ENCODE measurements at regions not wholly inside any gene's neighbourhood (a gene's known extent, or its start where the extent isn't known, plus 50 kb on each side); places are given as distances from the start of the nearest gene placed in this dataset.

GRCh38 chr7:84877943-84878570 lies 308.8 kb downstream of the SEMA3D start:
- no peaks in the 10 kb centered on the region for H3K27me3 ChIP-seq
- no peaks in the 10 kb centered on the region for H3K36me3 ChIP-seq (replicated peaks; ENCODE audit: insufficient read depth, low read depth)

GRCh38 chr7:84876061-84876821 lies 310.6 kb downstream of the SEMA3D start:
- WGBS (ENCODE audit: low lambda C conversion rate, missing lambda C conversion rate) = 94% methylated on average over 16 of the region's 16 CpGs
- Histone ChIP-seq H3K9me3 (ENCODE audit: low read depth) (no peaks in the 10 kb centered on the region), H3K27ac (no peak overlapping the region), H3K79me2 (no peaks in the 10 kb centered on the region), H3K4me1 (ENCODE audit: insufficient read depth) (no peaks in the 10 kb centered on the region), H4K20me1 (ENCODE audit: insufficient read depth, poor library complexity, severe bottlenecking) (no peaks in the 10 kb centered on the region), H3K4me2 (no peak overlapping the region), H3K4me3 (no peak overlapping the region), H3K27me3 (no peaks in the 10 kb centered on the region), H3K36me3 (replicated peaks; ENCODE audit: insufficient read depth, low read depth) (no peaks in the 10 kb centered on the region), H2AFZ (no peak overlapping the region), H3K9me2 (replicated peaks; ENCODE audit: insufficient read depth) (no peaks in the 10 kb centered on the region)
- DNase-seq (ENCODE audit: low spot score) = no peak
- TF ChIP-seq CTCF (IDR thresholded peaks at IDR 0.05; ENCODE audit: poor library complexity) = no peak
- TF ChIP-seq EZH2phosphoT487 (IDR thresholded peaks at IDR 0.05; ENCODE audit: low read depth, severe bottlenecking, unreplicated experiment) = no peak
- no peak for TF ChIP-seq EZH2 (IDR thresholded peaks at IDR 0.05; ENCODE audit: borderline replicate concordance)

More at GRCh38 chr7:84877943-84878570, 308.8 kb downstream of the SEMA3D start:
- Histone ChIP-seq H3K9me3 (ENCODE audit: low read depth) (no peaks in the 10 kb centered on the region), H3K4me3 (no peak overlapping the region), H3K27ac (no peak overlapping the region), H3K79me2 (no peaks in the 10 kb centered on the region), H4K20me1 (ENCODE audit: insufficient read depth, poor library complexity, severe bottlenecking) (no peaks in the 10 kb centered on the region), H2AFZ (no peak overlapping the region), H3K4me1 (ENCODE audit: insufficient read depth) (no peaks in the 10 kb centered on the region), H3K9me2 (replicated peaks; ENCODE audit: insufficient read depth) (no peaks in the 10 kb centered on the region), H3K4me2 (no peak overlapping the region)
- 100% methylated on average over 1 of the region's 1 CpG for WGBS (ENCODE audit: low lambda C conversion rate, missing lambda C conversion rate)
- TF ChIP-seq EZH2phosphoT487 (IDR thresholded peaks at IDR 0.05; ENCODE audit: low read depth, severe bottlenecking, unreplicated experiment) (no peak), CTCF (IDR thresholded peaks at IDR 0.05; ENCODE audit: poor library complexity) (no peak), EZH2 (IDR thresholded peaks at IDR 0.05; ENCODE audit: borderline replicate concordance) (no peak)
- DNase-seq (ENCODE audit: low spot score) = no peak

- no peaks in the 10 kb centered on the region for H3K9me2 ChIP-seq (replicated peaks; ENCODE audit: insufficient read depth)
- WGBS (ENCODE audit: low lambda C conversion rate, missing lambda C conversion rate) = 91% methylated on average over 1 of the region's 1 CpG
- no peaks in the 10 kb centered on the region for H3K36me3 ChIP-seq (replicated peaks; ENCODE audit: insufficient read depth, low read depth)
- no peak for TF ChIP-seq EZH2phosphoT487 (IDR thresholded peaks at IDR 0.05; ENCODE audit: low read depth, severe bottlenecking, unreplicated experiment)
- TF ChIP-seq EZH2 (IDR thresholded peaks at IDR 0.05; ENCODE audit: borderline replicate concordance) = no peak
- no peak for TF ChIP-seq CTCF (IDR thresholded peaks at IDR 0.05; ENCODE audit: poor library complexity)
- DNase-seq (ENCODE audit: low spot score) = no peak
- H3K9me3 ChIP-seq (ENCODE audit: low read depth) = no peaks in the 10 kb centered on the region
- no peaks in the 10 kb centered on the region for H3K4me1 ChIP-seq (ENCODE audit: insufficient read depth)
- no peaks in the 10 kb centered on the region for H4K20me1 ChIP-seq (ENCODE audit: insufficient read depth, poor library complexity, severe bottlenecking)
- H3K79me2 ChIP-seq = no peaks in the 10 kb centered on the region
- no peak overlapping the region for H3K4me2 ChIP-seq
- no peaks in the 10 kb centered on the region for H3K27me3 ChIP-seq
- H3K27ac ChIP-seq = no peak overlapping the region
- no peak overlapping the region for H2AFZ ChIP-seq
- no peak overlapping the region for H3K4me3 ChIP-seq
Observed at GRCh38 chr7:84865560-84865959, 321.3 kb downstream of the SEMA3D start.
